Uterus (tissue), 2 donors: ENCODE measurements at regions not wholly inside any gene's neighbourhood (a gene's known extent, or its start where the extent isn't known, plus 50 kb on each side); places are given as distances from the start of the nearest gene placed in this dataset.
"Not testable (repeated sequence)": the region's sequence is repeated elsewhere in the genome, so short reads cannot be mapped to it uniquely, and the experiment has no call there.

Experiments
- CTCF ChIP-seq, 4 experiments: fragments of 200-600 bp in 2 of 4; fragments of 450-650 bp in 2 of 4; sonication (generic) in 2 of 4; IDR thresholded peaks; one replicate each; pipeline ENCODE4 v1.5.1; 2016 to 2019; ENCODE audit warnings: antibody characterized with exemption in 4 of 4, mild to moderate bottlenecking in 2 of 4, moderate library complexity in 1 of 4
- POLR2A ChIP-seq, 2 donors: fragments of 450-650 bp; IDR thresholded peaks; one replicate each; pipeline ENCODE4 v1.6.1; 2016; ENCODE audit warnings: antibody characterized with exemption in 2 of 2, mild to moderate bottlenecking in 1 of 2, moderate library complexity in 1 of 2

- not testable (repeated sequence) for TF ChIP-seq POLR2A, CTCF (IDR thresholded peaks at IDR 0.05)
Observed at GRCh38 chr16:88150456-88151128, 199.4 kb downstream of the BANP start.
